ENCODE measurements at regions not wholly inside any gene's neighbourhood (a gene's known extent, or its start where the extent isn't known, plus 50 kb on each side); places are given as distances from the start of the nearest gene placed in this dataset.
"Not testable (repeated sequence)": the region's sequence is repeated elsewhere in the genome, so short reads cannot be mapped to it uniquely, and the experiment has no call there.

DNA sequence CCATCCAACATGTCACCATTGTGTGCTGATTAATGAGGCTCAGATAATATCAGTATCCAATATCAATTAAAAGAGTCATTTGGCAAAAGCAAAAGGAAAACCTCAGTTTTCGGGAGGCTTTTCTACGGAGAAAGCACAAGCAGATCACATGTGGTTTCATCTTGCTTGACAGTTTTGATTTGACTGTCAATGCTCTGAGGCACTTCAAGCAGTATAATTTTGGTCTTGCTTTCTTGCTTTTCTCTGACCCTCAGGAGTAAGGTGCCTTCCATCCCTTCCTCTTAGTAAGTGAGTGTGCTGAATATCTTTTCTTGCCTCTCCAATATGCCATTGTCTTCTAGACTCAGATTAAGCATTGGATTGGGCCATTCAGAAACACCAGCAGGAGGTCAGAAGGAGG is 115.5 kb upstream of the CALCR start:
- ATAC-seq, result no peak
- intact Hi-C loops (cut with DNase I, micrococcal nuclease), result no loop called here

DNA sequence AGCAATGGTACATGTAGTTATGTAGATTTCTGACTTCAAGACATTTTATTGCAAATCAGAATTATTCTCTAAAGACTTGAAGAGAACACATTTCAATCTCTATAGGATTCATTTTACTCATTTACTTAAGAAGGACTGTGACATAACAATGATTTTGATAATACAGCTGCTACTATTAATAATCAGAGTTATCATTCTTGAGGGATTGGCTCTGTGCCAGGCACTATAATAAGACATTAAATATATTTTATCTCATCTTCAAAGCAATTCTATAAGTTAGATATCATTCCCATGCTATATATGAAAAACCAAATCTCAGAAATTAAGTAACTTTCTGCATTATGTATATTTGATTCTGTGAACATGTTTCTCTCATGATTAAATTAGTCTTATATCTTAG is 103.7 kb upstream of the CALCR start:
- ATAC-seq (no peak), DNase-seq (no peak)
- intact Hi-C loops (cut with DNase I, micrococcal nuclease), result no loop called here

More for the DNA sequence above, 115.5 kb upstream of the CALCR start:
- no peak for DNase-seq

DNA sequence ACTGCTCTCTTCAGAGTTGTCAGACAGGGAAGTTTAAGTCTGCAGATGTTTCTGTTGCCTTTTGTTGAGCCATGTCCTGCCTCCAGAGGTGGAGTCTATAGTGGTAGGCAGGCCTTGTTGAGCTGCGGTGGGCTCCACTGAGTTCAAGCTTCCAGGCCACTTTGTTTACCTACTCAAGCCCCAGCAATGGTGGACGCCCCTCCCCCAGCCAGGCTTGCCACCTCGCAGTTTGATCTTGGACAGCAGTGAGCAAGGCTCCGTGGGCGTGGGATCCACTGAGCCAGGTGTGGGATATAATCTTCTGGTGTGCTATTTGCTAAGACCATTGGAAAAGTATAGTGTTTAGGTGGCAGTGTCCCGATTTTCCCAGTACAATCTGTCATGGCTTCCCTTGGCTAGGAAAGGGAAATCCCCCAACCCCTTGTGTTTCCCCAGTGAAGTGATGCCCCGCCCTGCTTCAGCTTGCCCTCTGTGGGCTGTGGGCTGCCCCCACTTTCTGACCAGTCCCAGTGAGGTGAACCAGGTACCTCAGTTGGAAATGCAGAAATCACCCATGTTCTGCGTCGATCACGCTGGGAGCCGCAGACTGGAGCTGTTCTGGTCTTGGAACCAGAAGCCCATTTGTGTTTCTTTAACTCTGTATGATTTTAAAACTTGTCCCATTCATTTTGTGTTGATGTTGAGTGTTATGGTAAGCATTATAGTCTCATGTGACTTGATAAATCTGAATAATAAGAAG is 89.2 kb upstream of the CALCR start:
- no peak for DNase-seq
- intact Hi-C loops (cut with DNase I, micrococcal nuclease), result no loop called here

DNA sequence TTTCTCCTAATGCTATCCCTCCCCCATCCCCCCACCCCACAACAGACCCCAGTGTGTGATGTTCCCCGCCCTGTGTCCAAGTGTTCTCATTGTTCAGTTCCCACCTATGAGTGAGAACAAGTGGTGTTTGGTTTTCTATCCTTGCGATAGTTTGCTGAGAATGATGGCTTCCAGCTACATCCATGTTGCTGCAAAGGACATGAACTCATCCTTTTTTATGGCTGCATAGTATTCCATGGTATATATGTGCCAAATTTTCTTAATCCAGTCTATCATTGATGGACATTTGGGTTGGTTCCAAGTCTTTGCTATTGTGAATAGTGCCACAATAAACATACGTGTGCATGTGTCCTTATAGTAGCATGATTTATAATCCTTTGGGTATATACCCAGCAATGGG is 83.6 kb upstream of the CALCR start:
- intact Hi-C loops (cut with DNase I, micrococcal nuclease); DNase-seq; ATAC-seq: not testable (repeated sequence)

More for the DNA sequence above, 89.2 kb upstream of the CALCR start:
- ATAC-seq, result no peak

DNA sequence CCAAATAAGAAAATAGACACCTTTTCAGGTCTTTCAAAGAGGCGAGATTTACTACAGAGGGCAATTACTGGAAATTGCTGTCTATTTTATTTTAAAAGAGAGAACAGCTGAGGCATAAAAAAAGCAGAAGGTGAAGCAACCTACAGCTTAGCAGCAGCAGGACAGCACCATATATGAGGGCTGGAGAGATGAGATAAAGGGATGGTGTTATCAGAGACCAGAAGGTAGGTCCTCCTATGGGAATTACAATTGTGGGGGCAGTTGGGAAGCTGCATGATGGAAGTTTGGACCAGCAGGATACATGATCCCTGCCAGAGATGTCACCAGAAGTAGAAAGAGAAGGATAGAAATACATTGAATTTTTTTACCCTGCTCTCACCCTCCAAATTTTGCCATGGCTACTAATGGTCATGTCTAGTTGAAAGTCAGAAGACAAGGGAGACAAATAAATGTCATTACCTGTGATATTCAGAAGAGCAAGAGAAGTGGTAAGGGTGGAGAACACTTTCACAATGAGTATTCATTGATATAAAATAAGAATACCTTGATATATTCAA is 77.2 kb upstream of the CALCR start:
- DNase-seq, result no peak
- intact Hi-C loops (cut with DNase I, micrococcal nuclease), result no loop called here
- ATAC-seq, result no peak

DNA sequence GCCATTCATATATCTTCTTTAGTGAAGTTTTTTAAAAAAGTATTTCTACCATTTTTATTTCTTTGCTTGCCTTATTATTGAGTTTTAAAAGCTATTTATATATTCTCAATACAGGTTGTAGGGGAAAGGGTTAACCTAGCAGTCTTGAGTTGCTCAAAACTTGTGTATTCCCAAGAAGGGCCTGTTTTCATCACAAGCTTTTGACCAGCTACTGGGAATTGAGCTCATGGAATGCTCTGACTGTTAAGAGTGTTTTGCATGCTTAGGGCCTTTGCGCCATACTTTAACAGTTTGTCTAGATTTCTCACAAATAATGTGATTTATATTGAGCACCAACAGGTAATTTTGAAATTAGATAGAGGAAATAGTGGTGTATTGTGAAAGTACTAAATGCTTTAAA is 72.0 kb upstream of the CALCR start:
- intact Hi-C loops (cut with DNase I, micrococcal nuclease), result no loop called here
- DNase-seq (no peak), ATAC-seq (no peak)

DNA sequence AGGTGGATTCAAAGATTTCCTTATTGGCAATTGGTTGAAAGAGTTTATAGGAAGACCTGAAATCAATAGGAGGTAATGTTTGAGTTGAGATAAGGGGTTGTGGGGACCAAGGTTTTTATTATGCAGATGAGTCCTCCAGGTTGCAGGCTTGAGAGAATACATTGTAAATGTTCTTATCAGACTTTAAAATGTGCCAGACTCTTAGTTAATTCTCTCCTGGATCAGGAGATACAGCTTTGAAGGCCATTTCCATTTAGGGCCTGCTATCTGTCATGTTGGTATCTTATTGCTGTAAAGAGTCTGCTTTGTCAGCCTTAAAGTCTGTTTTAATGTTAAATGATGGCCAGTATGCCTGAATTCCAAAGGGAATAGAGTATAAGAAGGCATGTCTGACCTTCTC is 61.8 kb upstream of the CALCR start:
- ATAC-seq (no peak), DNase-seq (no peak)
- intact Hi-C loops (cut with DNase I, micrococcal nuclease), result no loop called here

DNA sequence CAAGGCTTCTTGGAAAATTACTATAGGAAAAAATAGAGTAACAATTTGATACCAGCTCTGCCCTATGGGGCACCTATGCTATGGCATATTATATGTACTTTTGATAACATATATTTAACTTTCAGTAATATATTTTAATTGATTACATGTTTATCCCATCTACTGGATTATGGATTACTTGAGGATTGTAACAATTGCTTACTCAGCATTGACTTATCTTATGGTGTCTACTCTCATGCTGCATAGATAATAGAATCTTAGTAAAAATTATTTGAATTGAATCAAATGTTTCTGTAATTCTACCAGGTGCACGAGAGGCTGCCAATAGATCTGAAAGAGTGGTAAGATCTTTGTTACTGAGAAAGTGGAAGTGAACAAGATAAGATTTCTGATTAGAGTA is 57.8 kb upstream of the CALCR start:
- intact Hi-C loops (cut with DNase I, micrococcal nuclease), result no loop called here
- DNase-seq (no peak), ATAC-seq (no peak)

DNA sequence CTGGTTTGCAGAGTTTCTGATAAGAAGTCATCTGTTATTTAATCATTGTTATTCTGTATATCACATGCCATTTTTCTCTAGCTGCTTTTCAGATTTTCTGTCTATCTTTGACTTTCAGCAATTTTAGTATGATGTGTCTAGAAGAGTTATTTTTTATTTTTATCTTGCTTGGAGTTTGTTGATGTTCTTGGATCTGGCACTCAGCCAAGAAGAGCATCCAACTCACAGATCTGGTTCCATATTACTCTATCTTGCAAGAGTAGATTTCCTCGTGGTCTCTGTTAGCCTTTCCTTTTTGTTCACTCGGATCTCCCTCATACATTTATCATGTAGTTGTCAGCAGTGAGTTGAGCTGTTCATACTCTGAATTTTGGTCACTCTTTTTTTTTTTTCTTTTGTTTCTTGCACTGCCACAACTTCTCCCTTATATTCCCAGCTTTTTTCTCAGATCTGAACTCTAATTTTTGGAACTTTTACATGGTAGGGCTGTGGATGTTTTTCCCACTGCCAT is 54.8 kb upstream of the CALCR start:
- ATAC-seq, result no peak
- DNase-seq, result no peak
- intact Hi-C loops (cut with DNase I, micrococcal nuclease), result no loop called here

DNA sequence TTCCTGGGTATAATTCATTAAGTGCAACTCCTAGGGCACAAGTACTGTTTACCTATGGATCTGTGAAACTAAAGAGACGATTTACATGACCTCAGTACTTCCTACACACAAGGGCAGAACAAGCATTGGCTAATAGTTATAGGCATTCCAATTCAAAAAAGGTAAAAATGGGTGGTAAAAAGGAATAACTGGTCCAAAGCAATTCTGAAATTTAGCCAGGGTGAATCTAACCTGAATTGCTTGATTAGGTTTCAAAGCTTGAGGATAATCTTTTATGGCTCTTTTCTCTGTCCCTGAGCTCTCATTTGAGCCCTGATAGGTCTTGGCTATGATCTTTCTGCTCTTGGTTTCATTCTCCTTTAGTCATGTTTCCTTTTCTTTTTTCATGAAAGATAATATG is 52.3 kb upstream of the CALCR start:
- DNase-seq (no peak), ATAC-seq (no peak)
- intact Hi-C loops (cut with DNase I, micrococcal nuclease), result no loop called here

Small RNA genes in the stretch of these regions (microRNA-seq; reads per million reads assigned to microRNA genes)
- gene MIR4652, result 0 reads per million in 2 donors

Measured in left colon (tissue), 2 donors.